ENCODE measurements at regions not wholly inside any gene's neighbourhood (a gene's known extent, or its start where the extent isn't known, plus 50 kb on each side); places are given as distances from the start of the nearest gene placed in this dataset.

DNA sequence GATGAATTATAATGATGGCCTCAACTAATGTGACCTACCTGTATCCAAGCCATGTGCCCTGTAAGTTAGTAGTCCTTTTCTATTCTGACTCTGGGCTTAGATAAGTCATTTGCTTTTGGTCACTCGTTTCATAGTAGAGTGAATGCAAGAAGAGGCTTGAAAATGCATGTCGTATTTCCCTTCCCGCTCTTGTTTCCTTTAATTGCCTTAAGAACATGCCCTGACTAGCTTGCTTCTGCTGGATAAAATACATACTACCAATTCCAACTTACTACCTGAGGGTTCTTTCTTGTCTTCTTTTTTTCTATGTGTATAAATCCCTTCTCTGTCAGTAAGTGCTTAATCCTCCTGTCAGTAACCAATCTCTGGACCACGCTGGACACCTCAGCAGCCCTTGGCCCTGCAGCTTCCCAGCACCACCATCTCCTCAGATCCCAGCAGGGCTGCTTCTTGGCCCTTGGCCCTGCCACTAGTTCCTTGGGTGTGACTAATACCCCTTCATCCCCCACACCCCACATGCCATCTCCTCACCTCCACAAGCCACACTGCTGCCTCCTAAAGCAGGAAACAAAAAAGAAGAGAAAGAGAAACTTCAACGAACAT lies 771.7 kb downstream of the IGSF11 start:
- ATAC-seq: no peak
- TF ChIP-seq ZNF565 (CRISPR knock-in tag; conservative IDR thresholded peaks at IDR 0.05; ENCODE audit: low read depth): no peak
- TF ChIP-seq ZFP30 (CRISPR knock-in tag; IDR thresholded peaks at IDR 0.05): no peak
- TF ChIP-seq TCF4 (CRISPR knock-in tag; IDR thresholded peaks at IDR 0.05; ENCODE audit: borderline replicate concordance): no peak
- TF ChIP-seq, protein P1, sequence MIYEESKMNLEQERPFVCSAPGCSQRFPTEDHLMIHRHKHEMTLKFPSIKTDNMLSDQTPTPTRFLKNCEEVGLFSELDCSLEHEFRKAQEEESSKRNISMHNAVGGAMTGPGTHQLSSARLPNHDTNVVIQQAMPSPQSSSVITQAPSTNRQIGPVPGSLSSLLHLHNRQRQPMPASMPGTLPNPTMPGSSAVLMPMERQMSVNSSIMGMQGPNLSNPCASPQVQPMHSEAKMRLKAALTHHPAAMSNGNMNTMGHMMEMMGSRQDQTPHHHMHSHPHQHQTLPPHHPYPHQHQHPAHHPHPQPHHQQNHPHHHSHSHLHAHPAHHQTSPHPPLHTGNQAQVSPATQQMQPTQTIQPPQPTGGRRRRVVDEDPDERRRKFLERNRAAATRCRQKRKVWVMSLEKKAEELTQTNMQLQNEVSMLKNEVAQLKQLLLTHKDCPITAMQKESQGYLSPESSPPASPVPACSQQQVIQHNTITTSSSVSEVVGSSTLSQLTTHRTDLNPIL (CRISPR knock-in tag; IDR thresholded peaks at IDR 0.05; ENCODE audit: low read depth): no peak
- TF ChIP-seq, protein P2, sequence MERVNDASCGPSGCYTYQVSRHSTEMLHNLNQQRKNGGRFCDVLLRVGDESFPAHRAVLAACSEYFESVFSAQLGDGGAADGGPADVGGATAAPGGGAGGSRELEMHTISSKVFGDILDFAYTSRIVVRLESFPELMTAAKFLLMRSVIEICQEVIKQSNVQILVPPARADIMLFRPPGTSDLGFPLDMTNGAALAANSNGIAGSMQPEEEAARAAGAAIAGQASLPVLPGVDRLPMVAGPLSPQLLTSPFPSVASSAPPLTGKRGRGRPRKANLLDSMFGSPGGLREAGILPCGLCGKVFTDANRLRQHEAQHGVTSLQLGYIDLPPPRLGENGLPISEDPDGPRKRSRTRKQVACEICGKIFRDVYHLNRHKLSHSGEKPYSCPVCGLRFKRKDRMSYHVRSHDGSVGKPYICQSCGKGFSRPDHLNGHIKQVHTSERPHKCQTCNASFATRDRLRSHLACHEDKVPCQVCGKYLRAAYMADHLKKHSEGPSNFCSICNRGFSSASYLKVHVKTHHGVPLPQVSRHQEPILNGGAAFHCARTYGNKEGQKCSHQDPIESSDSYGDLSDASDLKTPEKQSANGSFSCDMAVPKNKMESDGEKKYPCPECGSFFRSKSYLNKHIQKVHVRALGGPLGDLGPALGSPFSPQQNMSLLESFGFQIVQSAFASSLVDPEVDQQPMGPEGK (CRISPR knock-in tag; IDR thresholded peaks at IDR 0.05; ENCODE audit: borderline replicate concordance): no peak
- TF ChIP-seq OSR1 (CRISPR knock-in tag; IDR thresholded peaks at IDR 0.05): no peak
- TF ChIP-seq ESRRG (CRISPR knock-in tag; IDR thresholded peaks at IDR 0.05): no peak
- TF ChIP-seq TOX (CRISPR knock-in tag; IDR thresholded peaks at IDR 0.05; ENCODE audit: borderline replicate concordance): no peak
- no peak for TF ChIP-seq CSDC2 (CRISPR knock-in tag; IDR thresholded peaks at IDR 0.05)
- TF ChIP-seq, protein P3, sequence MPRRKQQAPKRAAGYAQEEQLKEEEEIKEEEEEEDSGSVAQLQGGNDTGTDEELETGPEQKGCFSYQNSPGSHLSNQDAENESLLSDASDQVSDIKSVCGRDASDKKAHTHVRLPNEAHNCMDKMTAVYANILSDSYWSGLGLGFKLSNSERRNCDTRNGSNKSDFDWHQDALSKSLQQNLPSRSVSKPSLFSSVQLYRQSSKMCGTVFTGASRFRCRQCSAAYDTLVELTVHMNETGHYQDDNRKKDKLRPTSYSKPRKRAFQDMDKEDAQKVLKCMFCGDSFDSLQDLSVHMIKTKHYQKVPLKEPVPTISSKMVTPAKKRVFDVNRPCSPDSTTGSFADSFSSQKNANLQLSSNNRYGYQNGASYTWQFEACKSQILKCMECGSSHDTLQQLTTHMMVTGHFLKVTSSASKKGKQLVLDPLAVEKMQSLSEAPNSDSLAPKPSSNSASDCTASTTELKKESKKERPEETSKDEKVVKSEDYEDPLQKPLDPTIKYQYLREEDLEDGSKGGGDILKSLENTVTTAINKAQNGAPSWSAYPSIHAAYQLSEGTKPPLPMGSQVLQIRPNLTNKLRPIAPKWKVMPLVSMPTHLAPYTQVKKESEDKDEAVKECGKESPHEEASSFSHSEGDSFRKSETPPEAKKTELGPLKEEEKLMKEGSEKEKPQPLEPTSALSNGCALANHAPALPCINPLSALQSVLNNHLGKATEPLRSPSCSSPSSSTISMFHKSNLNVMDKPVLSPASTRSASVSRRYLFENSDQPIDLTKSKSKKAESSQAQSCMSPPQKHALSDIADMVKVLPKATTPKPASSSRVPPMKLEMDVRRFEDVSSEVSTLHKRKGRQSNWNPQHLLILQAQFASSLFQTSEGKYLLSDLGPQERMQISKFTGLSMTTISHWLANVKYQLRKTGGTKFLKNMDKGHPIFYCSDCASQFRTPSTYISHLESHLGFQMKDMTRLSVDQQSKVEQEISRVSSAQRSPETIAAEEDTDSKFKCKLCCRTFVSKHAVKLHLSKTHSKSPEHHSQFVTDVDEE (CRISPR knock-in tag; IDR thresholded peaks at IDR 0.05): no peak
- TF ChIP-seq RARB (CRISPR knock-in tag; IDR thresholded peaks at IDR 0.05): no peak

DNA sequence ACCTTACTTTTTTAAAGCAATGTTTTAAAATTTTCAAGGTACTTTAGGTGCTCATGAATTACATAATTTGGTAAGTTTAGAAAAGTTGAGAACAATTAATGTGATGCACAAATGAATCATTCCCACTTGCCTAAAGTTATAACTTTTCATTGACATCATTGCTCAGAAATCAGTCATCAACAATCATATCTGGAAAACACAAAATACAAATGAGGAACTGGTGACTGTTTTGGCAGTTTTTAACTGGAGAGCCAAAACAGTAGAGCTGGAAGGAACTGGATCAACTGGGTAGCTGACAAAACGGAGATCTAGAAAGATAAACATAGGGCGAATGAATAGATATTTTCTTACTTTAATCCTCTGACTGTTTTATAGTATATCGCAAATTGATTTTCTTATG lies 767.1 kb downstream of the IGSF11 start:
- no peak for ATAC-seq
- TF ChIP-seq, protein P1 (CRISPR knock-in tag; IDR thresholded peaks at IDR 0.05; ENCODE audit: low read depth): no peak
- TF ChIP-seq SNAI2 (CRISPR knock-in tag; IDR thresholded peaks at IDR 0.05) (no peak), ZFP3 (CRISPR knock-in tag; IDR thresholded peaks at IDR 0.05) (no peak), ISL1 (CRISPR knock-in tag; IDR thresholded peaks at IDR 0.05) (no peak)
- TF ChIP-seq, protein P4, sequence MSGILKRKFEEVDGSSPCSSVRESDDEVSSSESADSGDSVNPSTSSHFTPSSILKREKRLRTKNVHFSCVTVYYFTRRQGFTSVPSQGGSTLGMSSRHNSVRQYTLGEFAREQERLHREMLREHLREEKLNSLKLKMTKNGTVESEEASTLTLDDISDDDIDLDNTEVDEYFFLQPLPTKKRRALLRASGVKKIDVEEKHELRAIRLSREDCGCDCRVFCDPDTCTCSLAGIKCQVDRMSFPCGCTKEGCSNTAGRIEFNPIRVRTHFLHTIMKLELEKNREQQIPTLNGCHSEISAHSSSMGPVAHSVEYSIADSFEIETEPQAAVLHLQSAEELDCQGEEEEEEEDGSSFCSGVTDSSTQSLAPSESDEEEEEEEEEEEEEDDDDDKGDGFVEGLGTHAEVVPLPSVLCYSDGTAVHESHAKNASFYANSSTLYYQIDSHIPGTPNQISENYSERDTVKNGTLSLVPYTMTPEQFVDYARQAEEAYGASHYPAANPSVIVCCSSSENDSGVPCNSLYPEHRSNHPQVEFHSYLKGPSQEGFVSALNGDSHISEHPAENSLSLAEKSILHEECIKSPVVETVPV (CRISPR knock-in tag; IDR thresholded peaks at IDR 0.05): no peak

DNA sequence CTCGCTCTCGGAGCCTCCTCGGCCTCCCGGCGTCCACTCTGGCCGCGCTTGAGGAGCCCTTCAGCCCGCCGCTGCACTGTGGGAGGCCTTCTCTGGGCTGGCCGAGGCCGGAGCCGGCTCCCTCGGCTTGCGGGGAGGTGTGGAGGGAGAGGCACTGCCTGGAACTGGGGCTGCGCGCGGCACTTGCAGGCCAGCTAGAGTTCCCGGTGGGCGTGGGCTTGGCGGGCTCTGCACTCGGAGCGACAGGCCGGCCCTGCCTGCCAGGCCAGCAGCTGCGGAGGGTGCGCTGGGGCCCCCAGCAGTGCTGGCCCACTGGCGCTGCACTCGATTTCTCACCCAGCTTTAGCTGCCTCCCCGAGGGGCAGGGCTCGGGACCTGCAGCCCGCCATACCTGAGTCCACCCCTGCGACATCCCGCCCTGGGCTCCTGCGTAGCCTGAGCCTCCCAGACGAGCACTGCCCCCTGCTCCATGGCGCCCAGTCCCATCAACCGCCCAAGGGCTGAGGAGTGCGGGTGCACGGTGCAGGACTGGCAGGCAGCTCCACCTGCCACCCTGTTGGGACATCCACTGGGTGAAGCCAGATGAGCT lies 765.0 kb downstream of the IGSF11 start:
- TF ChIP-seq ESRRG (CRISPR knock-in tag; IDR thresholded peaks at IDR 0.05) (no peak), ZNF70 (CRISPR knock-in tag; IDR thresholded peaks at IDR 0.05) (no peak), ZFP3 (CRISPR knock-in tag; IDR thresholded peaks at IDR 0.05) (no peak), ARNTL (CRISPR knock-in tag; IDR thresholded peaks at IDR 0.05; ENCODE audit: borderline replicate concordance, low read depth) (no peak), BACH2 (CRISPR knock-in tag; IDR thresholded peaks at IDR 0.05; ENCODE audit: borderline replicate concordance) (no peak), ZNF8 (CRISPR knock-in tag; IDR thresholded peaks at IDR 0.05) (no peak), SNAI2 (CRISPR knock-in tag; IDR thresholded peaks at IDR 0.05) (no peak), TOX (CRISPR knock-in tag; IDR thresholded peaks at IDR 0.05; ENCODE audit: borderline replicate concordance) (no peak), ZFP30 (CRISPR knock-in tag; IDR thresholded peaks at IDR 0.05) (no peak), ZC3H10 (CRISPR knock-in tag; IDR thresholded peaks at IDR 0.05) (no peak)
- TF ChIP-seq, protein P2 (CRISPR knock-in tag; IDR thresholded peaks at IDR 0.05; ENCODE audit: borderline replicate concordance): no peak
- ATAC-seq: no peak

Data from SK-N-SH treated with all-trans-retinoic acid at 6 μM for 48 hours (cell line).